Gastrocnemius medialis (tissue), 4 donors: ENCODE measurements at regions not wholly inside any gene's neighbourhood (a gene's known extent, or its start where the extent isn't known, plus 50 kb on each side); places are given as distances from the start of the nearest gene placed in this dataset.

Experiments used
- POLR2A ChIP-seq, 2 donors: fragments of 450-650 bp; IDR thresholded peaks; one replicate each; pipeline ENCODE4 v1.6.1; 2017; ENCODE audit warnings: antibody characterized with exemption in 2 of 2, mild to moderate bottlenecking in 2 of 2, moderate library complexity in 2 of 2
- TF ChIP-seq, protein P1 (sequence below), 5 experiments: fragments of 450-650 bp in 3 of 5; fragments of 200-600 bp in 2 of 5; sonication (generic) in 2 of 5; IDR thresholded peaks in 4 of 5; conservative IDR thresholded peaks in 1 of 5; 1 replicate in 4 of 5; 2 replicates in 1 of 5; pipeline ENCODE4 v1.5.1; 2016 to 2019; ENCODE audit warnings: antibody characterized with exemption in 5 of 5, mild to moderate bottlenecking in 3 of 5, moderate library complexity in 3 of 5

DNA sequence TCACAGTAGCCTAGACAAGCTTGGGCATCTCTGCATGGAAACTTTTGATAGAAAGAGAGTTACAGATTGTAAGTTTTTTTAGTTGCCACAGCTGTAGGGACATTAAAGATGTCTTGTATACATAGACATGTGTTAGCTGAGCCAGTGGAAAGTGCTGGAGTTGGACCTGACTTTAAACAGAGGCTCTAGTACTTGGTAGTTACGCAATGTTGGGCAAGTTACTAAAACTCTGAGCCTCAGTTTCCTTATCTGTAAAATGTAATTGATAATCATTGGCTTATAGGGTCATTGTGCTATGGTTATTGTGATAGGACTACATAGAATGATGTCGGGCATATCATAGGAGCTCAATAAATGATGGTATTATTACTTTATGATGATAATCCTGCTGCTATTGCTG lies 225.8 kb upstream of the CPHXL start:
- TF ChIP-seq, protein P1, sequence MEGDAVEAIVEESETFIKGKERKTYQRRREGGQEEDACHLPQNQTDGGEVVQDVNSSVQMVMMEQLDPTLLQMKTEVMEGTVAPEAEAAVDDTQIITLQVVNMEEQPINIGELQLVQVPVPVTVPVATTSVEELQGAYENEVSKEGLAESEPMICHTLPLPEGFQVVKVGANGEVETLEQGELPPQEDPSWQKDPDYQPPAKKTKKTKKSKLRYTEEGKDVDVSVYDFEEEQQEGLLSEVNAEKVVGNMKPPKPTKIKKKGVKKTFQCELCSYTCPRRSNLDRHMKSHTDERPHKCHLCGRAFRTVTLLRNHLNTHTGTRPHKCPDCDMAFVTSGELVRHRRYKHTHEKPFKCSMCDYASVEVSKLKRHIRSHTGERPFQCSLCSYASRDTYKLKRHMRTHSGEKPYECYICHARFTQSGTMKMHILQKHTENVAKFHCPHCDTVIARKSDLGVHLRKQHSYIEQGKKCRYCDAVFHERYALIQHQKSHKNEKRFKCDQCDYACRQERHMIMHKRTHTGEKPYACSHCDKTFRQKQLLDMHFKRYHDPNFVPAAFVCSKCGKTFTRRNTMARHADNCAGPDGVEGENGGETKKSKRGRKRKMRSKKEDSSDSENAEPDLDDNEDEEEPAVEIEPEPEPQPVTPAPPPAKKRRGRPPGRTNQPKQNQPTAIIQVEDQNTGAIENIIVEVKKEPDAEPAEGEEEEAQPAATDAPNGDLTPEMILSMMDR (IDR thresholded peaks at IDR 0.05 in 4 of 5, conservative IDR thresholded peaks at IDR 0.05 in 1 of 5), result no peak
- no peak for TF ChIP-seq POLR2A (IDR thresholded peaks at IDR 0.05)
